GM10248 (cell line): ENCODE measurements at regions not wholly inside any gene's neighbourhood (a gene's known extent, or its start where the extent isn't known, plus 50 kb on each side); places are given as distances from the start of the nearest gene placed in this dataset.
"Not testable (repeated sequence)": the region's sequence is repeated elsewhere in the genome, so short reads cannot be mapped to it uniquely, and the experiment has no call there.

Experiments used
- CTCF ChIA-PET: fragments of 300-600 bp; sonication (Branson Sonifier 250); formaldehyde crosslinking; extraction: SDS; loops from one replicate; lab custom pipeline; 2021; ENCODE audit warnings: antibody characterized with exemption; lab: Yijun Ruan, JAX
- POLR2A ChIA-PET: fragments of 350-650 bp; sonication (Branson Sonifier 250); formaldehyde crosslinking; extraction: SDS; loops from one replicate; lab custom pipeline; 2020; ENCODE audit warnings: antibody characterized with exemption; lab: Yijun Ruan, JAX
- DNase-seq: peaks from one replicate; pipeline ENCODE4 v3.0.0; 2012; ENCODE audit errors: extremely low spot score
- TF ChIP-seq, protein P1 (sequence below): IDR thresholded peaks from 2 replicates; pipeline ENCODE4 v1.5.1; 2012; ENCODE audit warnings: mild to moderate bottlenecking, low read depth; ENCODE audit errors: extremely low read depth, missing control alignments, control extremely low read depth

DNA sequence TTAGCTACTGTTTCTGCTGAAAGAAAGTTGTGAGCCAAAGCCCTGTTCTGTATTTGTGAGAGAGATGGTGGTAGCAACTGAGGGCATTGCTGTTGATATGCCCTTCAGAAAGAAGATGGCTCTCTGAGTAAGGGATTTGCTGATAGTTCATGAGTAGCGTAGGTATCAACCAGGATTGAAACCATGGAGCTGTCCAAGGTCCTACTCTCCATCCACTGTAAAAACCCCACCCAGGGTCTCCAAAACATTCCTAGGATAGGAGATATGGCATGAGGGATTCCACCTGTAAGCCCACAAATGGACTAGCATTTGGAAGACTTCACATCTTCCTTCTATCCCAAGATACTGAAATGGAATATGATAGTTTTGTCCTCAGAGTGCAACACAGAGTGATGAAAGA, 277.1 kb upstream of the PRKX start:
- ChIA-PET POLR2A (no interaction called here), CTCF (interaction anchor here (1.1 kb wide), 1 partner anchor 37 kb away, joined by 3 read pairs; no protein-coding TSS in a partner anchor)
- DNase-seq, result no peak
- TF ChIP-seq, protein P1, sequence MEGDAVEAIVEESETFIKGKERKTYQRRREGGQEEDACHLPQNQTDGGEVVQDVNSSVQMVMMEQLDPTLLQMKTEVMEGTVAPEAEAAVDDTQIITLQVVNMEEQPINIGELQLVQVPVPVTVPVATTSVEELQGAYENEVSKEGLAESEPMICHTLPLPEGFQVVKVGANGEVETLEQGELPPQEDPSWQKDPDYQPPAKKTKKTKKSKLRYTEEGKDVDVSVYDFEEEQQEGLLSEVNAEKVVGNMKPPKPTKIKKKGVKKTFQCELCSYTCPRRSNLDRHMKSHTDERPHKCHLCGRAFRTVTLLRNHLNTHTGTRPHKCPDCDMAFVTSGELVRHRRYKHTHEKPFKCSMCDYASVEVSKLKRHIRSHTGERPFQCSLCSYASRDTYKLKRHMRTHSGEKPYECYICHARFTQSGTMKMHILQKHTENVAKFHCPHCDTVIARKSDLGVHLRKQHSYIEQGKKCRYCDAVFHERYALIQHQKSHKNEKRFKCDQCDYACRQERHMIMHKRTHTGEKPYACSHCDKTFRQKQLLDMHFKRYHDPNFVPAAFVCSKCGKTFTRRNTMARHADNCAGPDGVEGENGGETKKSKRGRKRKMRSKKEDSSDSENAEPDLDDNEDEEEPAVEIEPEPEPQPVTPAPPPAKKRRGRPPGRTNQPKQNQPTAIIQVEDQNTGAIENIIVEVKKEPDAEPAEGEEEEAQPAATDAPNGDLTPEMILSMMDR, result no peak

GRCh38 chrX:3972104-3972858, 258.8 kb upstream of the PRKX start:
- DNase-seq, POLR2A ChIA-PET: not testable (repeated sequence)
- CTCF ChIA-PET, result interaction anchor here (1.2 kb wide), 1 partner anchor 9 kb away, joined by 3 read pairs; no protein-coding TSS in a partner anchor

GRCh38 chrX:3968749-3969148, 255.3 kb upstream of the PRKX start:
- ChIA-PET CTCF (no interaction called here), POLR2A (no interaction called here)
- TF ChIP-seq, protein P1, result no peak
- no peak for DNase-seq

- ChIA-PET CTCF (interaction anchor here (1.6 kb wide), 1 partner anchor 11 kb away, joined by 3 read pairs; no protein-coding TSS in a partner anchor), POLR2A (no interaction called here)
- DNase-seq, result no peak
- TF ChIP-seq, protein P1, result no peak
Observed at GRCh38 chrX:3963980-3964379, 250.5 kb upstream of the PRKX start.

GRCh38 chrX:3962511-3963311, 249.3 kb upstream of the PRKX start:
- DNase-seq, result peak; percentile 9
- ChIA-PET POLR2A (interaction anchor here (0.6 kb wide), 1 partner anchor 1166 kb away, joined by 3 read pairs; no protein-coding TSS in a partner anchor), CTCF (interaction anchor here (0.7 to 1.6 kb wide), 7 partner anchors 9 to 102 kb away, joined by 3 to 6 read pairs (median 3); no protein-coding TSS in a partner anchor)
- TF ChIP-seq, protein P1, result no peak

DNA sequence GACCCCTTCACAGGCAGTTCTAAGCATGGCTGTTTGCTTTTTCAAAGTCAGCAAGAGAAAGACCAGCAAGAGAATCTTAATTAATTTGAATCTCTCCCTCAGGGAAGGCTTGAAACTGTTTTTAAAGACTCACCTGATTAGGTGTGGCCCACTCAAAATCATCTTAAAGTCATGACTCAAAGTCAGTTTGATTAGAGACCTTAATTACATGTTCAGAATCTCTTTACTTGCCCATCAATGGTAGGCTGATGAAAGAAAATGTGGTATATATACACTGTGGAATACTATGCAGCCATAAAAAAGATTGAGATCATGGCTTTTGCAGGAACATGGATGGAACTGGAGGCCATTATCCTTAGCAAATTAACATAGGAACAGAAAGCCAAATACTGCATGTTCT, 247.5 kb upstream of the PRKX start:
- POLR2A ChIA-PET, result no interaction called here
- CTCF ChIA-PET, result no interaction called here

More for the DNA sequence above, 247.5 kb upstream of the PRKX start:
- TF ChIP-seq, protein P1, result no peak
- no peak for DNase-seq
